IPS-NIHi11 (cell line): ENCODE measurements at regions not wholly inside any gene's neighbourhood (a gene's known extent, or its start where the extent isn't known, plus 50 kb on each side); places are given as distances from the start of the nearest gene placed in this dataset.

Experiments
- DNase-seq: peaks from one replicate; pipeline ENCODE4 v3.0.0; 2012; ENCODE audit warnings: mixed read lengths, low spot score

- no peak for DNase-seq
Observed at GRCh38 chr13:39938596-39938995, 283.1 kb downstream of the COG6 start.

GRCh38 chr13:39941236-39941635, 285.8 kb downstream of the COG6 start:
- peak; percentile 35 for DNase-seq

- no peak for DNase-seq
Observed at GRCh38 chr13:39941911-39942551, 286.6 kb downstream of the COG6 start.

- peak; percentile 86 for DNase-seq
Observed at GRCh38 chr13:39942552-39943273, 287.3 kb downstream of the COG6 start.

- DNase-seq, result no peak
Observed at GRCh38 chr13:39943711-39944110, 288.2 kb downstream of the COG6 start.

- no peak for DNase-seq
Observed at GRCh38 chr13:39945226-39945625, 289.8 kb downstream of the COG6 start.

GRCh38 chr13:39946769-39947168, 291.3 kb downstream of the COG6 start:
- no peak for DNase-seq

GRCh38 chr13:39951301-39951700, 295.8 kb downstream of the COG6 start:
- no peak for DNase-seq

- DNase-seq, result peak; percentile 22
Observed at GRCh38 chr13:39952249-39953233, 297.1 kb downstream of the COG6 start.

GRCh38 chr13:39954476-39954875, 299.0 kb downstream of the COG6 start:
- DNase-seq, result no peak

- DNase-seq, result no peak
Observed at GRCh38 chr13:39955560-39955959, 300.1 kb downstream of the COG6 start.

- no peak for DNase-seq
Observed at GRCh38 chr13:39956036-39956435, 300.6 kb downstream of the COG6 start.

GRCh38 chr13:39957868-39958677, 302.6 kb downstream of the COG6 start:
- DNase-seq, result no peak

GRCh38 chr13:39959497-39960144, 304.2 kb downstream of the COG6 start:
- no peak for DNase-seq

GRCh38 chr13:39960191-39960590, 304.7 kb downstream of the COG6 start:
- no peak for DNase-seq

GRCh38 chr13:39961036-39961435, 305.6 kb downstream of the COG6 start:
- no peak for DNase-seq

GRCh38 chr13:39963612-39964011, 308.1 kb downstream of the COG6 start:
- no peak for DNase-seq

- no peak for DNase-seq
Observed at GRCh38 chr13:39965309-39965708, 309.8 kb downstream of the COG6 start.

- DNase-seq, result no peak
Observed at GRCh38 chr13:39967199-39967959, 311.9 kb downstream of the COG6 start.
